Activated CD8-positive, alpha-beta T cell treated with anti-CD3 and anti-CD28 coated beads, Interleukin-2, amount 10 ng/mL, durations not matched to agents 7 days and 5 days (primary cell): ENCODE measurements at regions not wholly inside any gene's neighbourhood (a gene's known extent, or its start where the extent isn't known, plus 50 kb on each side); places are given as distances from the start of the nearest gene placed in this dataset.

Source experiments
- ATAC-seq: fragments of 150-1000 bp; cut with Tn5 transposase; one replicate; pipeline ENCODE4 v1.10.0; 2021; ENCODE audit warnings: moderate library complexity
- CTCF ChIA-PET: fragments of 350-600 bp; sonication (Branson Sonifier 250); formaldehyde crosslinking; loops from one replicate; lab custom pipeline; 2021; ENCODE audit warnings: antibody characterized with exemption; lab: Charles Lee
- POLR2A ChIA-PET: fragments of 350-600 bp; sonication (Branson Sonifier 250); formaldehyde crosslinking; loops from one replicate; lab custom pipeline; 2021; ENCODE audit warnings: antibody characterized with exemption; lab: Charles Lee
- DNase-seq: peaks from one replicate; pipeline ENCODE4 v3.0.0-alpha.2; 2020
- H3K27ac Mint-ChIP-seq: one replicate; pipeline ENCODE4 v1.8.0; 2021; ENCODE audit warnings: mild to moderate bottlenecking, mixed read lengths
- H3K27me3 Mint-ChIP-seq: one replicate; pipeline ENCODE4 v1.8.0; 2021; ENCODE audit warnings: low read depth, mixed read lengths
- H3K36me3 Mint-ChIP-seq: one replicate; pipeline ENCODE4 v1.8.0; 2021; ENCODE audit warnings: low read depth, mixed read lengths
- H3K4me1 Mint-ChIP-seq: one replicate; pipeline ENCODE4 v1.8.0; 2021; ENCODE audit warnings: low read depth, mixed read lengths
- H3K4me3 Mint-ChIP-seq: one replicate; pipeline ENCODE4 v1.8.0; 2021; ENCODE audit warnings: mild to moderate bottlenecking, mixed read lengths
- H3K9me3 Mint-ChIP-seq: one replicate; pipeline ENCODE4 v1.8.0; 2022; ENCODE audit warnings: mixed read lengths; ENCODE audit not compliant: insufficient read depth

DNA sequence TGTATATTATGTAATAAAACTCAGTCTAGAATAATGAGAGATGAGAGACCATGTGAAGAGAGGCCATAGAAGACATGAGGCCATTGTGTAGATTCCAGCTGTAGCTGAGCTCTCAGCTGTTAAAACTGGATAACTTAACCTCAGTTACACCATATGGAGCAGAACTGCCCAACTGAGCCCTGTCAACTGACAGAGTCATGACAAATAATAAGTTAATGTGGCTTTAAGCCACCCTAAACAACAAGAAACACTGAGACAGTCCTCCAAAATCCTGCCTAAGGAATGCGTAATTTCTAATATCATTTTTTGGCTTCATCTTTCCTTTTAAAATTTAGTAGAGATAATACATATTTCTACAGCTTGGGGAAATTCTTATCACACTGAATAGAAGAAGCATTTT, 580.0 kb upstream of the RGS18 start:
- no peaks in the 10 kb centered on the region for H3K27me3 Mint-ChIP-seq
- no peak overlapping the region for H3K27ac Mint-ChIP-seq
- DNase-seq: no peak
- ChIA-PET POLR2A (no interaction called here), CTCF (no interaction called here)
- H3K36me3 Mint-ChIP-seq: no peaks in the 10 kb centered on the region
- H3K9me3 Mint-ChIP-seq: peaks cover 5% of the 10 kb centered on the region
- H3K4me1 Mint-ChIP-seq: no peaks in the 10 kb centered on the region
- no peak for ATAC-seq
- no peak overlapping the region for H3K4me3 Mint-ChIP-seq

DNA sequence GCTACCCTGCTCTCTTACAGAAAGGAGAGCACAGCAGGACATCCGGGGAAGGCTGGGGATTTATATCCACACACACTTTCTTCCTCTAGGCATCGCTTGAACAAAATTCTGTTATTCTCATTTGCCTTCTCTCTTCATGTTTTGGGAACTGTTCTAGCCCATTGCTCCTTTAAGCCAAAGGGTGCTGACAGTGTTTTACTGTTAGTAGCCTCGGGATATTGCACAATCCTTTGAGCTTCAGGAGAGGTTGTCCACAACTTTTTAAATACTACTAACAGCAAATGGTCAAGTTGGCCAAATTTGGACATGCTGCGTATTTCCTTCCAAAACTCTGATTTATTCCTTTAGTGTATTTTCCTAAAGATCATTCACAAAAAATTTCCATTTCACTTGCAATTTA, 579.2 kb upstream of the RGS18 start:
- H3K4me3 Mint-ChIP-seq: no peak overlapping the region
- H3K36me3 Mint-ChIP-seq: no peaks in the 10 kb centered on the region
- H3K4me1 Mint-ChIP-seq: no peaks in the 10 kb centered on the region
- peaks cover 9% of the 10 kb centered on the region for H3K9me3 Mint-ChIP-seq
- CTCF ChIA-PET: no interaction called here
- ATAC-seq (no peak), DNase-seq (no peak)
- POLR2A ChIA-PET: no interaction called here
- H3K27me3 Mint-ChIP-seq: no peaks in the 10 kb centered on the region
- no peak overlapping the region for H3K27ac Mint-ChIP-seq

DNA sequence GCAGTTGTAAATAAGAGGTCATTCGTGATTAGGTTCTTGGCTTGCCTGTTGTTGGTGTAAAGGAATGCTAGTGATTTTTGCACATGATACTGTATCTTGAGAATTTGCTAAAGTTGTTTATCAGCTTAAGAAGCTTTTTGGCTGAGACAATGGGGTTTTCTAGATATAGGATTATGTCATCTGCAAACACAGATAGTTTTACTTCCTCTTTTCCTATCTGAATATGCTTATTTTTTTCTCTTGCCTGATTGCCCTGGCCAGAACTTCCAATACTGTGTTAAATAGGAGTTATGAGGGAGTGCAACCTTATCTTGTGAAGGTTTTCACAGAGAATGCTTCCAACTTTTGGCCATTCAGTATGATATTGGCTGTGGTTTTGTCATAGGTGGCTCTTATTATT, 576.1 kb upstream of the RGS18 start:
- H3K27ac Mint-ChIP-seq: no peak overlapping the region
- peaks cover 23% of the 10 kb centered on the region for H3K9me3 Mint-ChIP-seq
- H3K4me3 Mint-ChIP-seq: no peak overlapping the region
- no peaks in the 10 kb centered on the region for H3K27me3 Mint-ChIP-seq
- H3K36me3 Mint-ChIP-seq: no peaks in the 10 kb centered on the region
- POLR2A ChIA-PET: no interaction called here
- CTCF ChIA-PET: no interaction called here
- no peak for ATAC-seq
- no peak for DNase-seq
- H3K4me1 Mint-ChIP-seq: no peaks in the 10 kb centered on the region

DNA sequence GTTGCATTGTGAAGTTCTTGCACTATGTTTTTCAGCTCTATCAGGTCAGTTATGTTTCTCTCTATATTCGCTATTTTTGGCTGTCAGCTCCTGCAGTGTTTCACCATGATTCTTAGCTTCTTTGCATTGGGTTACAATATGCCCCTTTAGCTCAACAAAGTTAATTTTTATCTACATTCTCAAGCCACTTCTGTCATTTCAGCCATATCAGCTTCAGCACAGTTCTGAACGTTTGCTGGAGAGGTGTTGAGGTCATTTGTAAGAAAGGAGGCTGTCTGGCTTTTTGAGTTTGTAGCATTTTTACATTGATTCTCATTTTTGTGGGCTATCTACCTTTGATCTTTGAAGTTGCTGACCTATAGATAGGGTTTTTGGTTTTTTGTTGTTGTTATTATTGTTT, 573.2 kb upstream of the RGS18 start:
- DNase-seq: no peak
- ChIA-PET CTCF (no interaction called here), POLR2A (no interaction called here)
- no peaks in the 10 kb centered on the region for H3K36me3 Mint-ChIP-seq
- H3K27ac Mint-ChIP-seq: no peak overlapping the region
- H3K4me3 Mint-ChIP-seq: no peak overlapping the region
- H3K9me3 Mint-ChIP-seq: peaks cover 23% of the 10 kb centered on the region
- ATAC-seq: no peak
- H3K27me3 Mint-ChIP-seq: no peaks in the 10 kb centered on the region
- no peaks in the 10 kb centered on the region for H3K4me1 Mint-ChIP-seq

DNA sequence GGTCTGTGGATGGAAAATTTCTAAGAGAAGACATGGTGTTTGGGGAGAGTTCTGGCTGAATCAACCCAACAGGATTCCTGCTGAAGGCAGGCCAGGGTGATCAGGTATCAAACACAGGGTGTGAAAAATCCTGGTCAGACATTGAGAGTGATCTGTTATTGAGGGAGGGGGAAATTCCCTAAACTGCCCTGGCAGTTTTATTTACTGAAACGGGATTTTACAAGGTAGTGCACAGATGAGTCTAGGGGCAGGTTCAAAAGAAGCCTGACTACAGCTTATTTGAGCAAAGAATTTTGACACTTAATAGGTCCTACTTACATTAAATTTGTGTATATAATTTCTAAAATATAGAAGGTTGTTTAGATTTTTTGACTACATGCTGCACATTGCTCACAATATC, 569.4 kb upstream of the RGS18 start:
- no peak for ATAC-seq
- Mint-ChIP-seq H3K4me1 (no peaks in the 10 kb centered on the region), H3K36me3 (no peaks in the 10 kb centered on the region), H3K27me3 (no peaks in the 10 kb centered on the region), H3K9me3 (peaks cover 19% of the 10 kb centered on the region), H3K27ac (no peak overlapping the region), H3K4me3 (no peak overlapping the region)
- DNase-seq: no peak
- ChIA-PET POLR2A (no interaction called here), CTCF (no interaction called here)

DNA sequence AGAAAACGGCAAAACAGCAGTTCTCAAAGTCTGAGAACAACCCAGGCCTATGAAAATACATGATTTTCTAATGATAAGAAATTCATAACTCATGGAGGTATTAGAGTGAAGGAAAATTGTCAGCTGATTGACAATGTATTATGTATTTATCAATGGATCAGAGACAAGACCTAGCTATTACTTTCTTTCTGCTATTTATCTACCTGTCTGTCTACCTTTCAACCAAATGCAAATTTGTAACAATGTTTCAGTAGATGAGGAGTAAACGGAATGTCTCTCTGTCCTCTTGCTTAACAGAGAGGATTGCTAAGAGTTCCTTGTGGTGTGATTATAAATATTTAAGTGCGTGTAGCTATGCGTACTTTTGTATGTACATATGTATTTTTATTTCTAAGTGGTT, 568.7 kb upstream of the RGS18 start:
- H3K36me3 Mint-ChIP-seq: no peaks in the 10 kb centered on the region
- ATAC-seq (no peak), DNase-seq (no peak)
- POLR2A ChIA-PET: no interaction called here
- H3K27me3 Mint-ChIP-seq: no peaks in the 10 kb centered on the region
- no peaks in the 10 kb centered on the region for H3K4me1 Mint-ChIP-seq
- H3K27ac Mint-ChIP-seq: no peak overlapping the region
- CTCF ChIA-PET: no interaction called here
- no peak overlapping the region for H3K4me3 Mint-ChIP-seq
- peaks cover 15% of the 10 kb centered on the region for H3K9me3 Mint-ChIP-seq

DNA sequence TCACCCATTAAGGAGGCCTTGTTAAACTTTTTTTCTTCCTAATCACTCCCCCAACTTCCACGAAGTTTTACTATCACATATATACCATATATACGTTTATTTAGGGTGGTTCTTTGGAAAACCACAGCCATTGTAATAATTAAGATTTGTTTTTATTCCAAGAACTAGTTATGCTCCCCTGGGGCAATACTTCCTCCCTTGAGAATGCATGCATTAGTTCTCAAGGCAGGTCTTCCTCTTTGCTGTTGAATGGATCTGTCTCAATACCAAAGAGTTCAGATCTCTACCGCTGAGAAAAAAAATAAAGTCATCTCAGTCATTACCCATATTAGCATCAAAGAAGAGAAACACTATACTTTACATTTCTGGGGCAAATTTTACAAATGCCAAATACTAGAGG, 567.7 kb upstream of the RGS18 start:
- Mint-ChIP-seq H3K4me3 (no peak overlapping the region), H3K27me3 (no peaks in the 10 kb centered on the region), H3K4me1 (no peaks in the 10 kb centered on the region), H3K27ac (no peak overlapping the region), H3K9me3 (peaks cover 8% of the 10 kb centered on the region), H3K36me3 (no peaks in the 10 kb centered on the region)
- DNase-seq: no peak
- ChIA-PET POLR2A (no interaction called here), CTCF (no interaction called here)
- no peak for ATAC-seq

DNA sequence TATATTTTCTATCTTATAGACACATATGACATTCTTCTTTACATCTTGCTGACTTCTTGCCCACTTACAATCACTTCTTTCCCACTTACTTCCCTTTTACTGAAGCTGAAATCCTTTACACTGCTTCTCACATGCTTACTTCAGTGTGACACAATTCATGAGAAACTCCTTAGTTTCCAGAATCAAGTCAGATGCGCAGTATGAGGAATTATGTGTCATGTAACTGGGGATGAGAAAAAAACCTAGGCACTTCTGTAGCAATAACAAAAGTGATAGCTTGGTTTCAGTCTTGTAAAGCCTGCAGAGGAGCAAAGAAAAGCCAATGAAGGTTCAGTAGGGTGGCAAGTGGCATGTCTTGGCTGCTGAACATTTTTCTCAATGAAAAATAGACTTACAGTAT, 566.2 kb upstream of the RGS18 start:
- peaks cover 4% of the 10 kb centered on the region for H3K9me3 Mint-ChIP-seq
- POLR2A ChIA-PET: no interaction called here
- CTCF ChIA-PET: no interaction called here
- ATAC-seq (no peak), DNase-seq (no peak)
- no peaks in the 10 kb centered on the region for H3K27me3 Mint-ChIP-seq
- H3K36me3 Mint-ChIP-seq: no peaks in the 10 kb centered on the region
- H3K27ac Mint-ChIP-seq: no peak overlapping the region
- no peaks in the 10 kb centered on the region for H3K4me1 Mint-ChIP-seq
- H3K4me3 Mint-ChIP-seq: no peak overlapping the region

DNA sequence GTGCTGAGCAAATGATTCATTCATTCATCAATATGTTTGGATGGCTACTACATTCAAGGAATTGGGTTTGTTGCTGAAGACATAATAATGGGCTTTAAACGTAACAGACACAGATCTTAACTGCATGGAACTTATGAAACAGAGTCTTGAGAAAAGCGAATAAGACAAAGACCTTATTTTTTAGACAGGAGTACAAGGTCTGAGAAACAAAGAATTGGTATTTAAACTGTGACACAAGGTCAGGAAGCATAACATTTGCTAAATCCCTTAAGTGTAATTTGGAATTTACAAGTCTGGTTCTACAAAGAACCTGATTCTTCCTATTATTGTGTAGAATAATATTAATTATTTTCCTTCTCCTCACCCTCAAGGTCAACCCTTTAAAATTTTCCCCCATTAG, 565.4 kb upstream of the RGS18 start:
- ChIA-PET POLR2A (no interaction called here), CTCF (no interaction called here)
- no peaks in the 10 kb centered on the region for H3K4me1 Mint-ChIP-seq
- H3K4me3 Mint-ChIP-seq: no peak overlapping the region
- no peaks in the 10 kb centered on the region for H3K27me3 Mint-ChIP-seq
- peaks cover 4% of the 10 kb centered on the region for H3K9me3 Mint-ChIP-seq
- H3K36me3 Mint-ChIP-seq: no peaks in the 10 kb centered on the region
- ATAC-seq: no peak
- no peak overlapping the region for H3K27ac Mint-ChIP-seq
- DNase-seq: no peak

DNA sequence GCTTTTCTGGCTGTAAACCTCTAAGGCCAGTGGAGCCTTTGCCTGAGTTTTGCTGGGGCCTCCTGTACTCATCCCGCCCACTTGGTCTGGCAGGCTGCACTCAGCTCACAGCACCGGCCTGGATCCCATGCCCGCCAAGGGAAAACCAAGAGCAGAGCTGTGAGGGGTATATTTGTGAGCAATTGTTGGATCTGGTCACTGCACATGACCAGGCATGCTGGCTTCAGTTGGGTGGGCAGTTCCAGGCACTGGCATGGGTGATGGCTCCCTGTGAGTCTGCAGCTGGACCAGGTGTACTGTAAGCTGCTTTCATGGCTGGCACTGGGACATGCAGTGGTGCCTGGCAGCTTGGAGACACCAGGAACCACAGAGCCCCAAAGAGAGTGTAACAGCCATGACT, 563.1 kb upstream of the RGS18 start:
- H3K4me3 Mint-ChIP-seq: no peak overlapping the region
- no peaks in the 10 kb centered on the region for H3K36me3 Mint-ChIP-seq
- H3K4me1 Mint-ChIP-seq: no peaks in the 10 kb centered on the region
- DNase-seq: no peak
- ATAC-seq: no peak
- no peaks in the 10 kb centered on the region for H3K27me3 Mint-ChIP-seq
- no peak overlapping the region for H3K27ac Mint-ChIP-seq
- CTCF ChIA-PET: no interaction called here
- peaks cover 4% of the 10 kb centered on the region for H3K9me3 Mint-ChIP-seq
- POLR2A ChIA-PET: no interaction called here

DNA sequence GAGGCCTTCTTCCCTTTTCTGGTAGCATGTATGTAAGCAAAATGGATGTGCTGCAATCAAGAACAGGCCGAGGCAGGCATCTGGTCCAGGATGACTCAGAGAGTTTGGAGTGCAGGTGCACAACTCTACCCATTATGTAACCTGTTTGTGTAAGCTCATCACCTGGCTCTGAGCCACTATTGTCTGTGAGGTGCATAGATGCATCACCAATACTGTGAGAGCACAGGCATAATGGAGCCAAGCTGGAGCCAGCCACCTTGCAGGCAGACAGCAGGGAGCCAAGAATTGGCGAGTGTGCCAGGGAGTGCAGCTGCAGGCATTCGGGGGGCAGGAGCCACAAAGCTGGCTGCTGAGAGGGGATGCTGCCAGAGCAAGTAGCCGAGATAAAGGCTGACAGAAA, 549.9 kb upstream of the RGS18 start:
- H3K9me3 Mint-ChIP-seq: peaks cover 1% of the 10 kb centered on the region
- no peaks in the 10 kb centered on the region for H3K27me3 Mint-ChIP-seq
- ATAC-seq: no peak
- POLR2A ChIA-PET: no interaction called here
- no peak overlapping the region for H3K27ac Mint-ChIP-seq
- H3K4me1 Mint-ChIP-seq: no peaks in the 10 kb centered on the region
- no peaks in the 10 kb centered on the region for H3K36me3 Mint-ChIP-seq
- CTCF ChIA-PET: no interaction called here
- DNase-seq: no peak
- H3K4me3 Mint-ChIP-seq: no peak overlapping the region

DNA sequence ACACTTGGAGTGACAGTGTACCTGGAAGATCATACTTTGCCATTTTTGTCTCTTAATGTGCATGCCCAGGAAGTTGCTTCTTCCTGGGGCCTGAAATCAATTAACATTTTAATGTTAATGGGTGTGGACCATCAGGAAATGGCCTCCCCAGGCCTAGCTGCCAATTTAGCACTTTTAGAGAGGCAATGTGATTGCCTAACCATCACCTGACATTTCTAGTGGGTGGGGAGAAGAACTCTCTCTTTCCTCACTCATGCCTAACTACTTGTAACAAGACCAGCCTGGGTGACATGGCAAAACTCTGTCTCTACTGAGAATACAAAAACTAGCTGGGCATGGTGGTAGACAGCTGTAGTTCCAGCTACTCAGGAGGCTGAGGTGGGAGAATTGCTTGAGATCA, 549.0 kb upstream of the RGS18 start:
- ChIA-PET CTCF (no interaction called here), POLR2A (no interaction called here)
- H3K27me3 Mint-ChIP-seq: no peaks in the 10 kb centered on the region
- H3K4me3 Mint-ChIP-seq: no peak overlapping the region
- peaks cover 5% of the 10 kb centered on the region for H3K9me3 Mint-ChIP-seq
- H3K4me1 Mint-ChIP-seq: no peaks in the 10 kb centered on the region
- no peak overlapping the region for H3K27ac Mint-ChIP-seq
- DNase-seq: no peak
- no peak for ATAC-seq
- no peaks in the 10 kb centered on the region for H3K36me3 Mint-ChIP-seq

DNA sequence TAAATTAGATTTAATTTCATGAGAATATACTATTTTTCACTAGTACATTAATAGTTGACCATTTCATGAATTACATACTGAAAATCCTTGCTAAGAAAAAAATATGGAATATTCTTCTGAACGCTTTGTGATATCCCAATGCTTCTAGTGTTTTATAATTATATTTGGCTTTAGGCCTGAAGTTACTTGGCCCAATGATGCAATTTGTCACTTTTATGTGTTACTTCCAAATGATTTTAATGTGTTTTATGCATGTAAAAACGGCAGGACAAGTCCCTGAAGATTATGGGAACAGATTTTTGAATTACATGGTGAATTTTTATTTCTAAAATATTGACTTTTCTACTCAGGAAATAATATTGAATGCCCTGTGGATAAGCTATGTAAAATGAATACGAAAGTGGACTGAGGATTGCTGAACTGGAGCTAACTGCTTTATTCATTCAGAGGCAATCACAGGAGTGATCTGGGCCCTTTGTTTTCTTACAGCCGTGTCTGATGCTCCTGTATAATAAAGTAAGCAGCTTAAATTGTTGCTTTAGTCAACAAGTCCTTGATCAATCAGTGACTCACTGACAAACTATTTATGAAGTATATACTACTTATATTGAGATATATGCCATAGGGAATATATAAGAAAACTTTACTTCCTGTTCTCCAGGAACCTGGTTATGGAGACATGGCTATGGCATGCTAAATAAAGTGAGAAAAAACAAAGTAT, 543.0 kb upstream of the RGS18 start:
- H3K36me3 Mint-ChIP-seq: no peaks in the 10 kb centered on the region
- no peak overlapping the region for H3K4me3 Mint-ChIP-seq
- H3K27ac Mint-ChIP-seq: no peak overlapping the region
- ATAC-seq: no peak
- peaks cover 5% of the 10 kb centered on the region for H3K9me3 Mint-ChIP-seq
- ChIA-PET POLR2A (no interaction called here), CTCF (no interaction called here)
- DNase-seq: no peak
- no peaks in the 10 kb centered on the region for H3K4me1 Mint-ChIP-seq
- no peaks in the 10 kb centered on the region for H3K27me3 Mint-ChIP-seq
